ENCODE measurements at regions not wholly inside any gene's neighbourhood (a gene's known extent, or its start where the extent isn't known, plus 50 kb on each side); places are given as distances from the start of the nearest gene placed in this dataset.
"Not testable (repeated sequence)": the region's sequence is repeated elsewhere in the genome, so short reads cannot be mapped to it uniquely, and the experiment has no call there.

- no peak for DNase-seq
Observed at GRCh38 chr2:22420076-22420475, 964.9 kb upstream of the KLHL29 start.

- DNase-seq = no peak
Observed at GRCh38 chr2:22442051-22442450, 942.9 kb upstream of the KLHL29 start.

GRCh38 chr2:22444281-22444680 lies 940.7 kb upstream of the KLHL29 start:
- DNase-seq = no peak

GRCh38 chr2:22449696-22450095 lies 935.3 kb upstream of the KLHL29 start:
- no peak for DNase-seq

GRCh38 chr2:22450831-22451230 lies 934.1 kb upstream of the KLHL29 start:
- DNase-seq = no peak

- DNase-seq = peak; percentile 60
Observed at GRCh38 chr2:22454826-22455485, 930.0 kb upstream of the KLHL29 start.

- no peak for DNase-seq
Observed at GRCh38 chr2:22458440-22458839, 926.5 kb upstream of the KLHL29 start.

GRCh38 chr2:22475103-22475502 lies 909.9 kb upstream of the KLHL29 start:
- not testable (repeated sequence) for DNase-seq

- no peak for DNase-seq
Observed at GRCh38 chr2:22478329-22478728, 906.6 kb upstream of the KLHL29 start.

- DNase-seq = peak; percentile 40
Observed at GRCh38 chr2:22481486-22482259, 903.3 kb upstream of the KLHL29 start.

GRCh38 chr2:22483036-22483435 lies 901.9 kb upstream of the KLHL29 start:
- no peak for DNase-seq

- DNase-seq = no peak
Observed at GRCh38 chr2:22485486-22485885, 899.5 kb upstream of the KLHL29 start.

GRCh38 chr2:22486343-22486742 lies 898.6 kb upstream of the KLHL29 start:
- no peak for DNase-seq

- DNase-seq = no peak
Observed at GRCh38 chr2:22487036-22487435, 897.9 kb upstream of the KLHL29 start.

- no peak for DNase-seq
Observed at GRCh38 chr2:22487541-22487940, 897.4 kb upstream of the KLHL29 start.

GRCh38 chr2:22491442-22491841 lies 893.5 kb upstream of the KLHL29 start:
- DNase-seq = no peak

- no peak for DNase-seq
Observed at GRCh38 chr2:22494156-22494555, 890.8 kb upstream of the KLHL29 start.

- no peak for DNase-seq
Observed at GRCh38 chr2:22497064-22497463, 887.9 kb upstream of the KLHL29 start.

- DNase-seq = no peak
Observed at GRCh38 chr2:22497789-22498188, 887.2 kb upstream of the KLHL29 start.

- DNase-seq = no peak
Observed at GRCh38 chr2:22499082-22499839, 885.7 kb upstream of the KLHL29 start.

GRCh38 chr2:22500555-22500935 lies 884.4 kb upstream of the KLHL29 start:
- no peak for DNase-seq

GRCh38 chr2:22501851-22502250 lies 883.1 kb upstream of the KLHL29 start:
- DNase-seq = no peak

GRCh38 chr2:22513563-22513962 lies 871.4 kb upstream of the KLHL29 start:
- DNase-seq = no peak

GRCh38 chr2:22517141-22517540 lies 867.8 kb upstream of the KLHL29 start:
- DNase-seq = no peak
